H1 (cell line): ENCODE measurements at regions not wholly inside any gene's neighbourhood (a gene's known extent, or its start where the extent isn't known, plus 50 kb on each side); places are given as distances from the start of the nearest gene placed in this dataset.

Experiments used
- CHD7 ChIP-seq: fragments of 300-600 bp; sonication (generic); IDR thresholded peaks from 2 replicates; pipeline ENCODE4 v1.7.1; 2012; ENCODE audit warnings: low read length, moderate library complexity, mild to moderate bottlenecking, inconsistent platforms; ENCODE audit not compliant: insufficient replicate concordance
- CREB1 ChIP-seq: IDR thresholded peaks from 2 replicates; pipeline ENCODE4 v1.6.1; 2012; ENCODE audit warnings: inconsistent platforms
- RAD21 ChIP-seq, 2 experiments: IDR thresholded peaks in 1 of 2; conservative IDR thresholded peaks in 1 of 2; 2 replicates each; pipeline ENCODE4 v1.6.1; 2011; ENCODE audit warnings: low read depth in 2 of 2, low read length in 2 of 2, improper control_type of control experiment in 1 of 2, inconsistent platforms in 1 of 2, mild to moderate bottlenecking in 1 of 2, moderate library complexity in 1 of 2
- RBBP5 ChIP-seq: IDR thresholded peaks from 2 replicates; pipeline ENCODE4 v1.7.1; 2012; ENCODE audit warnings: low read depth, mild to moderate bottlenecking, inconsistent platforms, low read length, moderate library complexity, borderline replicate concordance
- RNF2 ChIP-seq: fragments of 200-900, 300-1000 bp; sonication (generic); IDR thresholded peaks from 2 replicates; pipeline ENCODE4 v1.7.1; 2016; ENCODE audit warnings: borderline replicate concordance, low read depth, mild to moderate bottlenecking, antibody characterized with exemption, low read length; ENCODE audit not compliant: poor library complexity, severe bottlenecking; ENCODE audit errors: missing control alignments
- SIX5 ChIP-seq: IDR thresholded peaks from 2 replicates; pipeline ENCODE4 v1.6.1; 2011; ENCODE audit warnings: mild to moderate bottlenecking, low read depth, low read length
- TCF12 ChIP-seq: IDR thresholded peaks from 2 replicates; pipeline ENCODE4 v1.6.1; 2011; ENCODE audit warnings: low read depth, mild to moderate bottlenecking, low read length
- TF ChIP-seq, protein P1 (sequence below): IDR thresholded peaks from 2 replicates; pipeline ENCODE4 v1.6.1; 2011; ENCODE audit warnings: low read depth, mild to moderate bottlenecking, low read length; ENCODE audit not compliant: insufficient read depth
- TF ChIP-seq, protein P2 (sequence below): IDR thresholded peaks from 2 replicates; pipeline ENCODE4 v1.6.1; 2012; ENCODE audit warnings: low read length, inconsistent platforms

- TF ChIP-seq CHD7: no peak
- no peak for TF ChIP-seq RNF2
- TF ChIP-seq, protein P1, sequence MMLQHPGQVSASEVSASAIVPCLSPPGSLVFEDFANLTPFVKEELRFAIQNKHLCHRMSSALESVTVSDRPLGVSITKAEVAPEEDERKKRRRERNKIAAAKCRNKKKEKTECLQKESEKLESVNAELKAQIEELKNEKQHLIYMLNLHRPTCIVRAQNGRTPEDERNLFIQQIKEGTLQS: no peak
- no peak for TF ChIP-seq RAD21 (IDR thresholded peaks at IDR 0.05 in 1 of 2, conservative IDR thresholded peaks at IDR 0.05 in 1 of 2; ENCODE audit: low read depth in 2 of 2, low read length in 2 of 2)
- TF ChIP-seq RBBP5: no peak
- no peak for TF ChIP-seq TCF12
- TF ChIP-seq SIX5: no peak
- TF ChIP-seq CREB1: no peak
- TF ChIP-seq, protein P2, sequence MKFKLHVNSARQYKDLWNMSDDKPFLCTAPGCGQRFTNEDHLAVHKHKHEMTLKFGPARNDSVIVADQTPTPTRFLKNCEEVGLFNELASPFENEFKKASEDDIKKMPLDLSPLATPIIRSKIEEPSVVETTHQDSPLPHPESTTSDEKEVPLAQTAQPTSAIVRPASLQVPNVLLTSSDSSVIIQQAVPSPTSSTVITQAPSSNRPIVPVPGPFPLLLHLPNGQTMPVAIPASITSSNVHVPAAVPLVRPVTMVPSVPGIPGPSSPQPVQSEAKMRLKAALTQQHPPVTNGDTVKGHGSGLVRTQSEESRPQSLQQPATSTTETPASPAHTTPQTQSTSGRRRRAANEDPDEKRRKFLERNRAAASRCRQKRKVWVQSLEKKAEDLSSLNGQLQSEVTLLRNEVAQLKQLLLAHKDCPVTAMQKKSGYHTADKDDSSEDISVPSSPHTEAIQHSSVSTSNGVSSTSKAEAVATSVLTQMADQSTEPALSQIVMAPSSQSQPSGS: no peak
Observed at GRCh38 chr5:143947313-143947712, 135.4 kb downstream of the HMHB1 start (continued).
